Subcutaneous adipose tissue (tissue), 1 donor: ENCODE measurements at regions not wholly inside any gene's neighbourhood (a gene's known extent, or its start where the extent isn't known, plus 50 kb on each side); places are given as distances from the start of the nearest gene placed in this dataset.

Experiments used
- TF ChIP-seq, protein P1 (sequence below): fragments of 450-650 bp; IDR thresholded peaks from one replicate; pipeline ENCODE4 v1.5.1; 2016; ENCODE audit warnings: low read depth, mild to moderate bottlenecking, control low read depth, antibody characterized with exemption, moderate library complexity

DNA sequence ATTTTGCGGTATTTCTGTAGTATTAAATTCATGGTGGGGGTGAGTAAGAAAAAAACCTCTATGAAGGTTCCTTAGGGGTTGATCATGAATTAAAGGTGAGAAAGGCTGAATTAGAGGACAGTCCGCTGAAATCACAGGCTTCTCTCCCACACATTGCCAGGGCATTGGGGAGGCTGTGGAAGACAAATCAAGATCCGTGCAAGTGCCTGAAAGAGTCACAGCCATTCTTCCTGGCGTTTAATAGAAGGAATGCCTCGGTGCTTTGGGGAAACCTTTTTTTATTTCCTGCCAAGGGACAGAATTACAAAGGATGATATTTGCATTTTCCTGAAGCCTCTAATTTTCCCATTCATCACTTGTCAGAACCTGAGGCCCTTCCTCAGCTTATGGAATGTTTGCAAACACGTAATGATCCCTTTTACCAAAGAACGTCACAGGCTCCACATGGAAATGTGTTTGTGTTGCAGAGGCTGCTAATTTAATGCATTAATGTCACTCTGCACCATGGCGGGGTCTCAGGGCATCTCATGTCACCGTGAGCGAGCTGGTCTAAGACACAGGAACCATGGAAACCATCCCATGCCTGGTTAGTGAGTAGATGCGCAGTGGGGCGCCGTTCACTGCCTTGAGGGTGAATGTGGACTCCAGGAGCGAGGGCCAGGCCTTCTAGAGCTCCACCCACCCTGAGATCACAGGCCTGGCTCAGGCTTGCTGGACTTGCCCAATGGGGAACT, 185.9 kb upstream of the SULF2 start:
- TF ChIP-seq, protein P1, sequence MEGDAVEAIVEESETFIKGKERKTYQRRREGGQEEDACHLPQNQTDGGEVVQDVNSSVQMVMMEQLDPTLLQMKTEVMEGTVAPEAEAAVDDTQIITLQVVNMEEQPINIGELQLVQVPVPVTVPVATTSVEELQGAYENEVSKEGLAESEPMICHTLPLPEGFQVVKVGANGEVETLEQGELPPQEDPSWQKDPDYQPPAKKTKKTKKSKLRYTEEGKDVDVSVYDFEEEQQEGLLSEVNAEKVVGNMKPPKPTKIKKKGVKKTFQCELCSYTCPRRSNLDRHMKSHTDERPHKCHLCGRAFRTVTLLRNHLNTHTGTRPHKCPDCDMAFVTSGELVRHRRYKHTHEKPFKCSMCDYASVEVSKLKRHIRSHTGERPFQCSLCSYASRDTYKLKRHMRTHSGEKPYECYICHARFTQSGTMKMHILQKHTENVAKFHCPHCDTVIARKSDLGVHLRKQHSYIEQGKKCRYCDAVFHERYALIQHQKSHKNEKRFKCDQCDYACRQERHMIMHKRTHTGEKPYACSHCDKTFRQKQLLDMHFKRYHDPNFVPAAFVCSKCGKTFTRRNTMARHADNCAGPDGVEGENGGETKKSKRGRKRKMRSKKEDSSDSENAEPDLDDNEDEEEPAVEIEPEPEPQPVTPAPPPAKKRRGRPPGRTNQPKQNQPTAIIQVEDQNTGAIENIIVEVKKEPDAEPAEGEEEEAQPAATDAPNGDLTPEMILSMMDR, result no peak

DNA sequence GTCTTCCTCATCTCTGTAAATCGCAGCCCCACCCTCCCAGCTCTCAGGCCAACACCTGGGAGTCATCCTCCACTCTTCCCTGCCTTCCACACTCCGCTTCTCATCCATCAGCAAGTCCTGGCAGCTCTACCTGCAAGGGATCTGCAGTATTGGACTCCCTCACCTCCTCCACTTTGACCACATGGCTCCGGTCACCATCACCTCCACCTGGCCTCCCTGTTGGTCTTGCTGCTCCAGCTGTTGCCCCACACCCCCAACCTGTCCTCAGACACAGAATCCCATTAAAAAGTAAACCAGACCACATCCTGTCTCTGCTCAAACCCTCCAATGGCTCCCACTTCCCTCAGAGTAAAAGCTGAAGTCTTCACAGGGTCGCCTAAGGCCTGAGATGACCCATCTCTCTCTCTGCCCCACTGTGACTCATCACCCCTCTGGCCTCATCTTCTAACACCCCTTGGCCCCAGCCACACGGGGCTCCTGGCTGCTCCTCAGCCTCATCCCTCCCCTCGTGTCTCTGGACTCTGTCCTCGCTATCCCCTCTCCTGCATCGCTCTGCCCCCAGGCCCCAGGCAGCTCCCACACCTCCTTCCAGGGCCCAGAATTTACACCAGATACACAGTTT, 185.1 kb upstream of the SULF2 start:
- TF ChIP-seq, protein P1, result no peak

DNA sequence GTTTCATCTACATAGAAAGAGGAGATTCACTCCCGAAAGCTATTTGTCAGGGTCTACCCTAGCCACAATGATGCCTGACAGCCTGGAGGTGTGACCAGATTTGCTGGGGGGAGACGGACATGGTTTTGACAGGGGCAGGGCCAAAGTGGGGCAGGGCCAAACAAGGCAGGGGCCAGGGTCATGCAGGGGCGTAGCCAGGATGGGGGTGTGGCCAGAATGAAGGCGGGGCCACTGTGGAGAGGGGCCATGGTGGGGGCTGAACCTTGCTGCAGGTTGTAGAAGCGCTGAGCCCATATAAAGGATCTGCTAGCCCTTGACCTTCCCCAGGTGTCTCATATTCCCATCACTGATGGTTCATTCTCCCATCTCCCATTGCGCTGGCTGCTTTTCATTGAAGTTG, 184.1 kb upstream of the SULF2 start:
- TF ChIP-seq, protein P1, result no peak

DNA sequence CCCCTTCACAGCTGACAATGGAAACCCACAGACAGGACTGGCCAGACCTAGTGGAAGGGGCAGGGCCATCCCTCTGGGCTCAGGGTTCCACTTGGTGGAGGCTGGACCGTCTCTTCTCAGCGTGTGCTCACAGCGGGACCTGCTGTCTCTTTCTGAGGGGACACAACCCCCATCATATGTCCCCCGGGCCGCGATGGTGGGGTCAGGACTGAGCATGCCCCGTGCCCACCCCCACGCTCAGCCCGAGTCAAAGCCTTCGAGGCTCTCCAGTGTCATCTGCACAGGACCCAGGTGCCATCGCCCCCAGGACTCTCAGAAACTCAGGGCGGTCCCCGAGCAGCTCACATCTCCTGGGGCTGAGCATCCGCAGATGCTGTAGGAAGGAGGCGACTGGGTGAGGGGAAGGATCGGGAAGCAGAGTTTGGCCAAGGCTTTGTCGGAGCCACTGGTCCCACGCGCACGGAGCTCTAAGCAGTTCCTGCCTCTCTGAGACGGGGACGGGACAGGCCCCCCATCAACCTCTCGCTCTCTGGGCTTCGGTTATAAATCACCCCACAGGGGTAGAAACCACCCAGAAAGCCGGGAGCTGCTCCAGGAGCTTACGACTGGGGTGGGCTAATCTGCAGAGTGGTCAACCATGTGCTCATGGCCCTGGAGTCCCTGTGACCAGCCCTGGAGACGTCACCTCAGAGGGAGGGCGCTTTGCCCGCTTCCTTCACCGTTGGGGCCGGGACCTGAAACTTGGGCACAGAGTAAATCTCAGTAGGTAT, 183.4 kb upstream of the SULF2 start:
- TF ChIP-seq, protein P1, result no peak

DNA sequence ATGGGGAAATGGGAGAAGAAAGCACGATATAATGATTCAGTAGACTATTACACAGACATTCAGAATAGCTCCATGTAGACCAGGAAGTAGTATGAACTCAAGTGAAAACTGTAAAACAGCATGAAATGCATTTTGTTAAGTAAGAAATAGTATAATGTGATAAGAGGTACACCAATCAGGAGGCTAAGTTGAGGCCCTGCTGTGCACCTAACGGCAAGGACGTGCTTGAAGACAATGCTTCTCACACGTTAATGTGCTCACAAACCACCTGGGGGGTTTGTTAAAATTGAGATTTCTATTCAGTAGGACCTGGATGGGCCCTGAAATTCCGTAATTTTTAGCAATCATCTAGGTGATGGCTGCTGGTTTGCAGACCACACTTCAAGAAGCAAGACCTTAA, 178.9 kb upstream of the SULF2 start:
- TF ChIP-seq, protein P1, result no peak

DNA sequence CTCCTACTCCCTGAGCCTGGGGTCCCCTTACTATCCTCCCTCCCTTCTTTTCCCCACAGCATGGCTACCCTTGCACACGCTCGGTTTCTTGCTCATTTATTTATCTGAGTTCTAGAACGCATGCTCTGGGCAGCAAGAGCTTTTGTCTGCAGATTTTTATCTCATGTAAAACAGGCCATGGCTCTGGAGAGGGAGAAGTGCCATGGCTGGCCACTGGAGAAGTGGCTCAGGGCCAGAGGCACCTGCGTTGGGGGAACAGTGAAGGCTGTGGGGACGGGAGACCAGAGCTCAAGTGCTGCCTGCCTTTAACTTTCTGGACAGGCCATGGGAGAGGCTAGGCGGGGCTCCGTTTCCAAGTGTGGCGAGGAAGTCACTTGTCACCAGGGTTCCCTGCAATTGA, 177.7 kb upstream of the SULF2 start:
- TF ChIP-seq, protein P1, result no peak

DNA sequence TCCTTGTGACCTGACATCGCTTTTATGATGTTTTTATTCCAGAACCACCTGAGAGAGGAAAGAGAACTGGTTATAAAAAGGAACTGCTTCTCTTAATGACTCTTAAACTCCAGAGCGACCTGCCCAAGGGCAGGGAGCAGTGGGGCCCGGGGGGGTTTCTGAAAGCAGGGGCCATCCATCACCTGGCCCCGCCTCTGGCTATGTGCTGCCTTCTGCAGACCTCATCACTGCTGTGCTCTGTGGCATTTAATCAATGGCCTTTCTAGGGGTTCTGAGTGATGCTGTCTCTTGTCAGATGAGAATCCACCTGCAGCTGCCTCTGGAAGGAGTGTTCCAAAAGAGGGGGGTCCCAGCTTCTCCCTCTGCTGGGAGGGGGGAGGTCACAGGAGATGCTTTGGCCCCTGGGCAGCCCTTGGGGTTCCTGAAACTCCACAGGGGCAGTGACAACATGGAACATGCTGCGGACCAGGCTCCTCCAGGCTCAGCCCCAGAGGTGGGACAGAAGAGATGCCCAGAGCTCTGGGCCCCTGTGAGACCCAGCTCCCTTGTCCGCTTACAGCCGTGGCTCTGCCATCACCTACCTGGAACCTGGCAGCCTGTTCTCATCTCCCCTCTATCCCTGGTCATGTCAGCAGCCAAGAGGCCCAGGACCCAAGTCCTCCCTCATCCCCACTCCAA, 177.1 kb upstream of the SULF2 start:
- TF ChIP-seq, protein P1, result no peak
